ENCODE measurements at regions not wholly inside any gene's neighbourhood (a gene's known extent, or its start where the extent isn't known, plus 50 kb on each side); places are given as distances from the start of the nearest gene placed in this dataset.

DNA sequence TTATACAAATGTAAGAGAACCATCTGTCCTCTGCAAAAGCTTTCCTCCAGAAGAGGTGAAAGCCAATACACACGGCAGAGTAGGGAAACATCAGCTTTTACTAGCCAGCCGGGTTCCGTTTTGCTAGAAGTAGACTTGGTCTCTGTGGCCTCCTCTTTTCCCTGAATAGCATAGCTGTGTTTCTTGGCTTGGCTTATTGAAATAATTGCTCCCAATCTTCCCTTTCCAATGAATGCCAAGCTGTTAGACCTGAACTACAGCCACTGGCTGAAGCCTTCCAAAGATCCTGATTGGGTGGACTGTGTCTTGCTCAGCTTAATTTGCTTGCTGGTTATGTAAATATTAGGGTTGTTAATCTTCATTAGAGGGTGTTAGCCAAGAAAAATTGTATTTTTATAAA, 157.8 kb upstream of the ROPN1 start:
- TF ChIP-seq POLR2AphosphoS5 (IDR thresholded peaks at IDR 0.05; ENCODE audit: insufficient read depth, low read depth, low read length) = no peak
- TF ChIP-seq, protein P1, sequence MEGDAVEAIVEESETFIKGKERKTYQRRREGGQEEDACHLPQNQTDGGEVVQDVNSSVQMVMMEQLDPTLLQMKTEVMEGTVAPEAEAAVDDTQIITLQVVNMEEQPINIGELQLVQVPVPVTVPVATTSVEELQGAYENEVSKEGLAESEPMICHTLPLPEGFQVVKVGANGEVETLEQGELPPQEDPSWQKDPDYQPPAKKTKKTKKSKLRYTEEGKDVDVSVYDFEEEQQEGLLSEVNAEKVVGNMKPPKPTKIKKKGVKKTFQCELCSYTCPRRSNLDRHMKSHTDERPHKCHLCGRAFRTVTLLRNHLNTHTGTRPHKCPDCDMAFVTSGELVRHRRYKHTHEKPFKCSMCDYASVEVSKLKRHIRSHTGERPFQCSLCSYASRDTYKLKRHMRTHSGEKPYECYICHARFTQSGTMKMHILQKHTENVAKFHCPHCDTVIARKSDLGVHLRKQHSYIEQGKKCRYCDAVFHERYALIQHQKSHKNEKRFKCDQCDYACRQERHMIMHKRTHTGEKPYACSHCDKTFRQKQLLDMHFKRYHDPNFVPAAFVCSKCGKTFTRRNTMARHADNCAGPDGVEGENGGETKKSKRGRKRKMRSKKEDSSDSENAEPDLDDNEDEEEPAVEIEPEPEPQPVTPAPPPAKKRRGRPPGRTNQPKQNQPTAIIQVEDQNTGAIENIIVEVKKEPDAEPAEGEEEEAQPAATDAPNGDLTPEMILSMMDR (IDR thresholded peaks at IDR 0.05; ENCODE audit: extremely low read depth in 1 of 2, insufficient read depth in 1 of 2, low read depth in 1 of 2, low read length in 2 of 2) = no peak
- TF ChIP-seq, protein P2, sequence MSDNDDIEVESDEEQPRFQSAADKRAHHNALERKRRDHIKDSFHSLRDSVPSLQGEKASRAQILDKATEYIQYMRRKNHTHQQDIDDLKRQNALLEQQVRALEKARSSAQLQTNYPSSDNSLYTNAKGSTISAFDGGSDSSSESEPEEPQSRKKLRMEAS (IDR thresholded peaks at IDR 0.05; ENCODE audit: insufficient read depth, insufficient read length) = no peak
- no peak for TF ChIP-seq MYC (IDR thresholded peaks at IDR 0.05; ENCODE audit: low read depth, low read length)
- TF ChIP-seq POLR2A (IDR thresholded peaks at IDR 0.05; ENCODE audit: low read depth, low read length) = no peak
- no peak for TF ChIP-seq JUN (IDR thresholded peaks at IDR 0.05; ENCODE audit: borderline replicate concordance, insufficient read depth, insufficient read length, low read depth)
- TF ChIP-seq FOS (IDR thresholded peaks at IDR 0.05; ENCODE audit: borderline replicate concordance, insufficient read depth, low read length) = no peak
- TF ChIP-seq EZH2 (IDR thresholded peaks at IDR 0.05; ENCODE audit: borderline replicate concordance, low read depth, low read length, severe bottlenecking) = no peak
